DND-41 (cell line): ENCODE measurements at regions not wholly inside any gene's neighbourhood (a gene's known extent, or its start where the extent isn't known, plus 50 kb on each side); places are given as distances from the start of the nearest gene placed in this dataset.

Experiments
- EZH2 ChIP-seq: IDR thresholded peaks from 3 replicates; pipeline ENCODE4 v1.6.1; 2012; ENCODE audit warnings: borderline replicate concordance, low read depth, mild to moderate bottlenecking, moderate library complexity, low read length, inconsistent platforms; ENCODE audit not compliant: severe bottlenecking
- TF ChIP-seq, protein P1 (sequence below): IDR thresholded peaks from 2 replicates; pipeline ENCODE4 v1.5.1; 2012; ENCODE audit warnings: borderline replicate concordance, low read length, moderate library complexity, mild to moderate bottlenecking; ENCODE audit not compliant: poor library complexity, severe bottlenecking; ENCODE audit errors: extremely low read depth

DNA sequence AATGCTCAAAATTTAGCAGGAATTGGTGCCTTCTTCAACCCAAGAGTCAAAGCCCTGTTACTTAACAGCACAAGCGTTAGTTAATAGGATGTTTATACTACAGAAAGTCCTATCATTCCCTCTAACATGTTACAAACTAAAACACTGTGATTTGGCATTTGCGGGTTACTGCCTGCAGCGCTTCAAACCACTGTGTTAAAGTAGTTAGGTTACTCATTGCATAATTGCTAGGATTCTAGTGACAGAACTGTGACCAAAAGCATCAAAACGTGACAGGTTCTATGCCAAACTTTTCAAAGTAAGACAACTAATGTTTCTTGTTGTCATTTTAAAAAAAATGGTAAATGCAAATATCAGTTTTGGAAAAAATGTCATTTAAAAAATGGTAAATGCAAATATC is 442.8 kb upstream of the ZFP42 start:
- TF ChIP-seq, protein P1, sequence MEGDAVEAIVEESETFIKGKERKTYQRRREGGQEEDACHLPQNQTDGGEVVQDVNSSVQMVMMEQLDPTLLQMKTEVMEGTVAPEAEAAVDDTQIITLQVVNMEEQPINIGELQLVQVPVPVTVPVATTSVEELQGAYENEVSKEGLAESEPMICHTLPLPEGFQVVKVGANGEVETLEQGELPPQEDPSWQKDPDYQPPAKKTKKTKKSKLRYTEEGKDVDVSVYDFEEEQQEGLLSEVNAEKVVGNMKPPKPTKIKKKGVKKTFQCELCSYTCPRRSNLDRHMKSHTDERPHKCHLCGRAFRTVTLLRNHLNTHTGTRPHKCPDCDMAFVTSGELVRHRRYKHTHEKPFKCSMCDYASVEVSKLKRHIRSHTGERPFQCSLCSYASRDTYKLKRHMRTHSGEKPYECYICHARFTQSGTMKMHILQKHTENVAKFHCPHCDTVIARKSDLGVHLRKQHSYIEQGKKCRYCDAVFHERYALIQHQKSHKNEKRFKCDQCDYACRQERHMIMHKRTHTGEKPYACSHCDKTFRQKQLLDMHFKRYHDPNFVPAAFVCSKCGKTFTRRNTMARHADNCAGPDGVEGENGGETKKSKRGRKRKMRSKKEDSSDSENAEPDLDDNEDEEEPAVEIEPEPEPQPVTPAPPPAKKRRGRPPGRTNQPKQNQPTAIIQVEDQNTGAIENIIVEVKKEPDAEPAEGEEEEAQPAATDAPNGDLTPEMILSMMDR, result no peak
- no peak for TF ChIP-seq EZH2
